ENCODE measurements at regions not wholly inside any gene's neighbourhood (a gene's known extent, or its start where the extent isn't known, plus 50 kb on each side); places are given as distances from the start of the nearest gene placed in this dataset.
A peak's percentile ranks its signal among the peaks of the same experiment; 100 is the strongest.
"Not testable (repeated sequence)": the region's sequence is repeated elsewhere in the genome, so short reads cannot be mapped to it uniquely, and the experiment has no call there.

DNA sequence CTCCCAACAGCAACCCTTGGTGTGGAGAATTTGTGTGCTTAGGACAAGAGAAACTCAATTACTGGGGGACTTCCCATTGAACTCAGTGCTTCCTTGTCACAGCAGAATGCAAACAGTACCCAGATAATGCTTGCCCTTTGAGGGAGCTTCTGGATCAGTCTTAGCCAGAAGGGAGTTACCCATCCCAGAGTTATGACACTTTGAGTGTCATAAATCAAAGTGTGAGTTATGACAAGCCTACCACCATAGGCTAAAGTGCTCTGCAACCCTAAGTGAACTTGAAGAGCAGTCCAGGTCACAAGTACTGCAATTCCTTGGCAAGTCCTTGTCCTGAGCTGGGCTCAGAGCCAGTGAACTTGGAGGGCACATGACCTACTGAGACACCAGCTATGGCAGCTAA lies 1513.9 kb upstream of the PCDH10 start:
- H3K9ac ChIP-seq (ENCODE audit: low read depth, low read length) = no peak overlapping the region
- no peaks in the 10 kb centered on the region for H3K27me3 ChIP-seq (ENCODE audit: control insufficient read depth, insufficient read depth, low read length)
- no peak overlapping the region for H3K4me3 ChIP-seq (ENCODE audit: low read depth, low read length)
- no peaks in the 10 kb centered on the region for H3K4me1 ChIP-seq (ENCODE audit: control insufficient read depth, insufficient read depth, low read length)
- no peak overlapping the region for H3K27ac ChIP-seq (ENCODE audit: low read depth, low read length)
- H3K36me3 ChIP-seq (ENCODE audit: control insufficient read depth, insufficient read depth, low read length) = no peaks in the 10 kb centered on the region
- peaks cover 21% of the 10 kb centered on the region for H3K9me3 ChIP-seq (ENCODE audit: control insufficient read depth, insufficient read depth, low read length)

DNA sequence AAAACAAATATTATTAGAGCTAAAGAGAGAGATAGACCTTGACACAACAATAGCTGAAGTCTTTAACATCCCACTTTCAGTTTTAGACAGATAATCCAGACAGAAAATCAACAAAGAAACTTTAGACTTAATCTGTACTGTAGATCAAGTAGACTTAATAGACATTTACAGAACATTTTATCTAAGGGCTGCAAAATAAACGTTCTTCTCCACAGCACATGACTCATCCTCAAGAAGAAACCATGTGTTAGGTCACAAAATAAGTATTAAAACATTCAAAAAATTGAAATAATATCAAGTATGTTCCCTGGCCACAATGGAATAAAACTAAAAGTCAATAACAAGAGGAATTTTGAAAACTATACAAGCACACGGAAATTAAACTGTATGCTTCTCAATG lies 1510.3 kb upstream of the PCDH10 start:
- H3K4me3 ChIP-seq (ENCODE audit: low read depth, low read length) = no peak overlapping the region
- no peak overlapping the region for H3K9ac ChIP-seq (ENCODE audit: low read depth, low read length)
- no peaks in the 10 kb centered on the region for H3K27me3 ChIP-seq (ENCODE audit: control insufficient read depth, insufficient read depth, low read length)
- no peak overlapping the region for H3K27ac ChIP-seq (ENCODE audit: low read depth, low read length)
- H3K4me1 ChIP-seq (ENCODE audit: control insufficient read depth, insufficient read depth, low read length) = no peaks in the 10 kb centered on the region
- peaks cover 3% of the 10 kb centered on the region; the same call in 1 of the 2 replicates for H3K9me3 ChIP-seq (ENCODE audit: control insufficient read depth, insufficient read depth, low read length)
- H3K36me3 ChIP-seq (ENCODE audit: control insufficient read depth, insufficient read depth, low read length) = no peaks in the 10 kb centered on the region

DNA sequence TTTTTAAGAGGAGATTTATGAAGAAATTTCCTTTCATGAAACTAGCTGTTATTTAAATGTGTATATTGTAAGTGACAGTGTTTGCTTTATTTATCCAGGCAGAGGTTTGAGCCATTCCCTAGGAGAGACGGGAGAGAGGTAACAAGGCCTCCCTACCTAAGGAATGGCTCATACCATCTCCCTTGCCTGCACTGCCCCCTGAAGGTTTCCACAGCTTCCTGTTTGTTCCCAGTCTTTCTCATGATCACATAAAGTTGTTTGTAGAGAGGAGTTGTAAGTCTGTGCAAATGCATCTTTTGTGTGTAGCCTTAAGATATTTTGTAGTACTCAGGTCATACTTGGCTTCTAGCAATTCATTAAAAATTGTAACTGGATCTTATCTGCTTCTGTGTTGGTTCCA lies 1504.5 kb upstream of the PCDH10 start:
- Histone ChIP-seq H3K9ac (ENCODE audit: low read depth, low read length) (no peak overlapping the region), H3K27me3 (ENCODE audit: control insufficient read depth, insufficient read depth, low read length) (no peaks in the 10 kb centered on the region), H3K4me3 (ENCODE audit: low read depth, low read length) (no peak overlapping the region), H3K9me3 (ENCODE audit: control insufficient read depth, insufficient read depth, low read length) (no peaks in the 10 kb centered on the region), H3K36me3 (ENCODE audit: control insufficient read depth, insufficient read depth, low read length) (no peaks in the 10 kb centered on the region), H3K4me1 (ENCODE audit: control insufficient read depth, insufficient read depth, low read length) (no peaks in the 10 kb centered on the region), H3K27ac (ENCODE audit: low read depth, low read length) (no peak overlapping the region)

DNA sequence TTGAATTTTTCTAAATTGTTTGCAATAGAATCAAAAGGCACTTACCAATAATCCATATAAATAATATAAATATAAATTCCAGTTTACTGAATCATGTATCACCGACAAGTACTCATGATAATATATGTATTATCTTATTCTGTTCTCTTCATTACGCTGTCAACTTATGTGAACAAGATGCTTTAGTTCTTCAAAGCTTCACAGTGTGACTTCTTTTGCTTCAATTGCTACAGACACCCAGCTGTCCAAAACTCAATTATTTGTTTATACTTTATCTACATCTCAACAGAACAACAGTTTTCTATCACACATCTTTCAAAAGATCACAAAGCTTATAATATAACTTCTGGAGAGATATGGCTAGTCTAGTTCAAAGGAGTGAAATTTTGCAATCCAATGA lies 1499.9 kb upstream of the PCDH10 start:
- H3K9ac ChIP-seq (ENCODE audit: low read depth, low read length) = no peak overlapping the region
- no peaks in the 10 kb centered on the region for H3K4me1 ChIP-seq (ENCODE audit: control insufficient read depth, insufficient read depth, low read length)
- H3K9me3 ChIP-seq (ENCODE audit: control insufficient read depth, insufficient read depth, low read length) = no peaks in the 10 kb centered on the region

DNA sequence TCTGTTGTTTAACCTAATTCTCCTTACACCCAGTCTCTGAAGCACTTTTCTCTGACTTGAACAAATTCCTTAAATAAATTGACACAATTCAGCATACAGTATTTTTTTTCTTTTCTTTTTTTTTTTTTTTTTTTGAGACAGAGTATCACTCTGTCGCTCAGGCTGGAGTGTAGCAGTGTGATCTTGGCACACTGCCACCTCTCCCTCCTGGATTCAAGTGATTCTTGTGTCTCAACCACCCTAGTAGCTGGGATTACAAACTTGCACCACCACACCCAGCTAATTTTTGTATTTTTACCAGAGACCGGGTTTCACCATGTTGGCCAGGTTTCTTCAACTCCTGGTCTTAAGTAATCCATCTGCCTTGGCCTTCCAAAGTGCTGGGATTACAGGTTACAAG lies 1498.1 kb upstream of the PCDH10 start:
- Histone ChIP-seq H3K9me3 (ENCODE audit: control insufficient read depth, insufficient read depth, low read length) (no peaks in the 10 kb centered on the region), H3K4me3 (ENCODE audit: low read depth, low read length) (no peak overlapping the region), H3K4me1 (ENCODE audit: control insufficient read depth, insufficient read depth, low read length) (no peaks in the 10 kb centered on the region), H3K27ac (ENCODE audit: low read depth, low read length) (no peak overlapping the region), H3K36me3 (ENCODE audit: control insufficient read depth, insufficient read depth, low read length) (no peaks in the 10 kb centered on the region), H3K27me3 (ENCODE audit: control insufficient read depth, insufficient read depth, low read length) (no peaks in the 10 kb centered on the region), H3K9ac (ENCODE audit: low read depth, low read length) (no peak overlapping the region)

More for the DNA sequence above, 1499.9 kb upstream of the PCDH10 start:
- Histone ChIP-seq H3K4me3 (ENCODE audit: low read depth, low read length) (no peak overlapping the region), H3K27ac (ENCODE audit: low read depth, low read length) (no peak overlapping the region), H3K36me3 (ENCODE audit: control insufficient read depth, insufficient read depth, low read length) (no peaks in the 10 kb centered on the region), H3K27me3 (ENCODE audit: control insufficient read depth, insufficient read depth, low read length) (no peaks in the 10 kb centered on the region)

DNA sequence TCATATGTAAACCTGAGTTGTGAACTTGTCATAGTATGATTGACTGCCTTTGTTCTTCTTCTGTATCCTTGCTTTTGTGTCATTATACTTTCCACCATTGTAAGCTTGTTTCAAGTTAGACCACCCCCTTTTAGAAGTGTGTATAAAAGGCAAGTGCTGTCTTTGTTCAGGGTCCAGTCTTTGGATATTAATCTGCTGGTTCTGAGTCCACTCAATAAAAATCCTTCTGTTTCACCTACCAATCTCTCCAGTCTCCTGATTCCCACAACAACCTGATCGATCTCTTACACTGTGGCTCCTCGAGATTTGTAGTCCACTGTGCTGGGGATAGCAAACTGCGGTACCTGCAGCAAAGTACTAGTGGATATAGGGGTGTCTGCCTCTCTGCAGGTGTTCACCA lies 1465.8 kb upstream of the PCDH10 start:
- not testable (repeated sequence) for H3K4me3 ChIP-seq (ENCODE audit: low read depth, low read length); H3K27ac ChIP-seq (ENCODE audit: low read depth, low read length); H3K36me3 ChIP-seq (ENCODE audit: control insufficient read depth, insufficient read depth, low read length); H3K27me3 ChIP-seq (ENCODE audit: control insufficient read depth, insufficient read depth, low read length); H3K9ac ChIP-seq (ENCODE audit: low read depth, low read length); H3K4me1 ChIP-seq (ENCODE audit: control insufficient read depth, insufficient read depth, low read length)
- H3K9me3 ChIP-seq (ENCODE audit: control insufficient read depth, insufficient read depth, low read length) = peaks cover 13% of the 10 kb centered on the region

DNA sequence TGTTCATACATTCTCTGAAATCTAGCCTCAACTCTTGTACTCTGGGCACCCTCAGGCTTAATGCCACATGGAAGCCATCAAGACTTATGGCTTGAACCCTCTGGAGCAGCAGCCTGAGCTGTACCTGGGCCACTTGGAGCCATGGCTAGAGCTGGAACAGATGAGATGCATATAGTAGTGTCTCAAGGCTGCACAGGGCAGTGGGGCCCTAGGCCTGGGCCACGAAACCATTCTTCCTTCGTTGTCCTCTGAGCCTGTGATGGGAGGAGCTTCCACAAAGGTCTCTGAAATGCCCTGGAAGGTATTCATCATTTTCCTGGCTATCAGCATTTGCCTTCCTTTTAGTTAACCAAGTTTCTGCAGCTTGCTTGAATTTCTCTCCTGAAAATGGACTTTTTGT lies 1427.2 kb upstream of the PCDH10 start:
- Histone ChIP-seq H3K4me3 (ENCODE audit: low read depth, low read length) (no peak overlapping the region), H3K9me3 (ENCODE audit: control insufficient read depth, insufficient read depth, low read length) (peaks cover 6% of the 10 kb centered on the region), H3K4me1 (ENCODE audit: control insufficient read depth, insufficient read depth, low read length) (no peaks in the 10 kb centered on the region), H3K27ac (ENCODE audit: low read depth, low read length) (no peak overlapping the region), H3K9ac (ENCODE audit: low read depth, low read length) (no peak overlapping the region), H3K36me3 (ENCODE audit: control insufficient read depth, insufficient read depth, low read length) (no peaks in the 10 kb centered on the region), H3K27me3 (ENCODE audit: control insufficient read depth, insufficient read depth, low read length) (no peaks in the 10 kb centered on the region)

DNA sequence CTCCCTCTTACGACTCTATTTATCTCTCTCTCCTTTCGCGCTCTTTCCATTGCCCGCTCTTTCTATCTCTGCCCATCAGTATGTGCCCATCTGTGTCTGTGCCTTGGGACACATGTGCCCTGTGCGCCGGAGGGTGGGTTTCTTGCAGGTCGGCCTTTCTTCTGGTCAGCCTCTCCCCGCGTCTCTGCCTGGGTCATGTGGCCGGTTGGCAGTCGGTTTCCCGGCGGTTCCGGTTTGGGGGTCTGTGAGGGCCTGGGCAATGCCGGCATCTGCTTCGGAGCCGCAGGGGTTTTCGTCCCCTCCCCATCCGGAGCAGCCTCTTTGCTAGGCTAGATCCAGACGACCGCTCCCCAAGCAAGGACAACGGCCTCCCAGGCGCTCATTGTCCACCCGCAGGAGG lies 1426.0 kb upstream of the PCDH10 start:
- not testable (repeated sequence) for H3K27ac ChIP-seq (ENCODE audit: low read depth, low read length); H3K4me3 ChIP-seq (ENCODE audit: low read depth, low read length); H3K27me3 ChIP-seq (ENCODE audit: control insufficient read depth, insufficient read depth, low read length); H3K4me1 ChIP-seq (ENCODE audit: control insufficient read depth, insufficient read depth, low read length); H3K9ac ChIP-seq (ENCODE audit: low read depth, low read length); H3K36me3 ChIP-seq (ENCODE audit: control insufficient read depth, insufficient read depth, low read length); H3K9me3 ChIP-seq (ENCODE audit: control insufficient read depth, insufficient read depth, low read length)

DNA sequence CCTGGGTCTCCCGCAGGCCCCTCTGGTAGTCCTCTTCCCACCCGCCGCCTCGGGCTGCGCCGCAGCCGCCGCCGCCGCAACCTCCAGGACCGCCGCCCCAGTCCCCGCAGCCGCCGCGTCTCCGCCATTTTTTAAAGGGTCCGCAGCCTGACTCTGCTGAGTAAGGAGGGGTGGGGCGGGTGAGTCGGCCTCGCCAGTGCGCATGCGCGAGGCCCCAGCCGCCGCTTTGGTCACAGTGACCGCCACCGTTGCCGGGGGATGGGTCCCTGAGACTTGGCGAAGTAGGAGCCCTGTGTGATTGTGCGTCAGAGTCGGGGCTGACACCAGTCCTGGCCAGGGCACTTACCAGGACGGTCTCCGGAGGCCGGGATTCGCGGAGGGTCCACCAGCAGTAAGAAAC lies 1424.2 kb upstream of the PCDH10 start:
- H3K36me3 ChIP-seq (ENCODE audit: control insufficient read depth, insufficient read depth, low read length); H3K4me1 ChIP-seq (ENCODE audit: control insufficient read depth, insufficient read depth, low read length); H3K27me3 ChIP-seq (ENCODE audit: control insufficient read depth, insufficient read depth, low read length); H3K9ac ChIP-seq (ENCODE audit: low read depth, low read length); H3K9me3 ChIP-seq (ENCODE audit: control insufficient read depth, insufficient read depth, low read length); H3K27ac ChIP-seq (ENCODE audit: low read depth, low read length): not testable (repeated sequence)
- 0 out of 2 replicates have a peak overlapping the region, but pooled peaks have one; percentile 13 for H3K4me3 ChIP-seq (ENCODE audit: low read depth, low read length)

DNA sequence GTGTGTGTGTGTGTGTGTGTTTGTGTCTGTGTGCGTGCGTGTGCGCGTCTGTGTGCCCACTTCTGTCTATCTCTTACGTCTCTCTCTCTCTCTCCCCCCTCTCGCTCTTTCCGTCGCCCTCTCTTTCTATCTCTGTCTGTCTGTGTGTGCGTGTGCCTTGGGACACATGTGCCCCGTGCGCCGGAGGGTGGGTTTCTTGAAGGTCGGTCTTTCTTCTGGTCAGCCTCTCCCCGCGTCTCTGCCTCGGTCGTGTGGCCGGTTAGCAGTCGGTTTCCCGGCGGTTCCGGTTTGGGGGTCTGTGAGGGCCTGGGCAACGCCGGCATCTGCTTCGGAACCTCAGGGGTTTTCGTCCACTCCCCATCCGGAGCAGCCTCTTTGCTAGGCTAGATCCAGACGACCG lies 1423.6 kb upstream of the PCDH10 start:
- H3K9me3 ChIP-seq (ENCODE audit: control insufficient read depth, insufficient read depth, low read length); H3K27me3 ChIP-seq (ENCODE audit: control insufficient read depth, insufficient read depth, low read length); H3K27ac ChIP-seq (ENCODE audit: low read depth, low read length); H3K36me3 ChIP-seq (ENCODE audit: control insufficient read depth, insufficient read depth, low read length); H3K4me1 ChIP-seq (ENCODE audit: control insufficient read depth, insufficient read depth, low read length); H3K9ac ChIP-seq (ENCODE audit: low read depth, low read length); H3K4me3 ChIP-seq (ENCODE audit: low read depth, low read length): not testable (repeated sequence)

DNA sequence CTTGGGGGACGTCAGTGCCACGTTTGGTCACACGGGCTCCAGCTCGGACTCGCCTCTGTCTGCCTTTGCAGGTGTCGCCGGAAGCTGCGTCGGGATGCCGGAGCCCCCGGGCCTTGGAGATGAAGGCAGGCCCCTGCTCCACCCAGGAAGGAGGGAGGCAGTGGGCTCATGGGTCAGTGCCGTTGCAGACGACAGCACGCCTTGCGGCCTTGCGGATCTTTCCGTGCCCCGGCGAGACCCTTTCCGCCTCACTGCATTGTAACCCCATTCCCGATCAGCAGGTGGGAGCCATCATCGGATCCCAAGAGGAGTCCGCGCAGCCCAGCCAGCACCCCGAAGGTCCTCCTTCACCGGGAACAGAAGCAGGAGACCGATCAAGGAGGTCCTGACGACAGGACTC lies 1422.2 kb upstream of the PCDH10 start:
- H3K4me1 ChIP-seq (ENCODE audit: control insufficient read depth, insufficient read depth, low read length); H3K36me3 ChIP-seq (ENCODE audit: control insufficient read depth, insufficient read depth, low read length); H3K27ac ChIP-seq (ENCODE audit: low read depth, low read length); H3K9ac ChIP-seq (ENCODE audit: low read depth, low read length); H3K27me3 ChIP-seq (ENCODE audit: control insufficient read depth, insufficient read depth, low read length); H3K4me3 ChIP-seq (ENCODE audit: low read depth, low read length); H3K9me3 ChIP-seq (ENCODE audit: control insufficient read depth, insufficient read depth, low read length): not testable (repeated sequence)

DNA sequence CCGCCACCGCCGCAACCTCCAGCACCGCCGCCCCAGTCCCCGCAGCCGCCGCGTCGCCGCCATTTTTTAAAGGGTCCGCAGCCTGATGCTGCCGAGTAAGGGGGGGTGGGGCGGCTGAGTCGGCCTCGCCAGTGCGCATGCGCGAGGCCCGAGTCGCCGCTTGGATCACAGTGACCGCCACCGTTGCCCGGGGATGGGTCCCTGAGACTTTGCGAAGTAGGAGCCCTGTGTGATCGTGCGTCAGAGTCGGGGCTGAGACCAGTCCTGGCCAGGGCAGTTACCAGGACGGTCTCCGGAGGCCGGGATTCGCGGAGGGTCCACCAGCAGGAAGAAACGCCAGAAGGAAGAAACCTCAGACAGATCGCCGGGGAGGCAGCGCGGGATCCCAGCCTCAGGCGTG lies 1421.7 kb upstream of the PCDH10 start:
- not testable (repeated sequence) for H3K27me3 ChIP-seq (ENCODE audit: control insufficient read depth, insufficient read depth, low read length); H3K27ac ChIP-seq (ENCODE audit: low read depth, low read length)

More for the DNA sequence above, 1421.7 kb upstream of the PCDH10 start:
- not testable (repeated sequence) for H3K4me1 ChIP-seq (ENCODE audit: control insufficient read depth, insufficient read depth, low read length); H3K4me3 ChIP-seq (ENCODE audit: low read depth, low read length); H3K36me3 ChIP-seq (ENCODE audit: control insufficient read depth, insufficient read depth, low read length); H3K9me3 ChIP-seq (ENCODE audit: control insufficient read depth, insufficient read depth, low read length); H3K9ac ChIP-seq (ENCODE audit: low read depth, low read length)

Measured in HUES48 (cell line).